GM12865 (cell line): ENCODE measurements at regions not wholly inside any gene's neighbourhood (a gene's known extent, or its start where the extent isn't known, plus 50 kb on each side); places are given as distances from the start of the nearest gene placed in this dataset.

Source experiments
- DNase-seq: peaks from one replicate; pipeline ENCODE4 v3.0.0; 2010; ENCODE audit warnings: low read depth
- H3K4me3 ChIP-seq: 2 replicates; pipeline ENCODE4 v1.5.1; 2011; ENCODE audit warnings: mild to moderate bottlenecking, low read depth, low read length, control low read depth
- TF ChIP-seq, protein P1 (sequence below): IDR thresholded peaks from 2 replicates; pipeline ENCODE4 v1.5.1; 2011; ENCODE audit warnings: low read length, control low read depth, low read depth, inconsistent platforms; ENCODE audit not compliant: insufficient read depth; ENCODE audit errors: missing control alignments

DNA sequence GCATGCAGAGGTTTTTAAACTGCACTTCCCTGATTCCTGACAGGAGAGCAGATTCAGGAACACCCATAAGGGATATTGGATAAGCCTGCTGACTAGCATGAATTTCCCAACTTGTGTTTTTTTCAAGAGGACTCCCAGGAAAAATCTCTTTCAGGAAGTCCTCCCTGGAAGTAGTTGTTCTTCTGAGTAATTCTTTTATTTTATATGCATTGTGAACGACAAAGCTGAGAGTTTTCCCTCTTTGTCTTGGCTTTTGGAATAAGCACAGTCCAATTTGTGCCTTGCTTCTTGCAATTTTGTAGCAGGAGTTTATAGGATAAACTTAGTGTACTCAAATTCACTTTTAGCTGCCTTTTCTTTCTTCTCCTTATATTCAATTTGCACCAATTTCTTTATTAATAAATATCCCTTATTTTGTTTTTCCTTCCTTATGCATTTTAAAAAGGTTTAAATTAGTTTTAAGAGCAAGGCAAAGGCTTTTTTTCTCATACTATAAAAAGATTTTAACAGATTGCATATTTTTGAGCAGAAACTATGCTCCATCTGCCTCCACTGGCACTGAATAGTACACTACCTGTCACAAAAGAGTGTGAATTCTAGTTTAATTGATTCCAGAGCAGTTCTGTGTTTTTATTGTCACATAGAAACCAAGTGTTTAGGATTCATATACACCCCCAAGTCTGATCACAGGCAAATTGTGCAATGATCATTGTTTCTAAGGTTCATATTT, 543.3 kb upstream of the SPRY2 start:
- TF ChIP-seq, protein P1, sequence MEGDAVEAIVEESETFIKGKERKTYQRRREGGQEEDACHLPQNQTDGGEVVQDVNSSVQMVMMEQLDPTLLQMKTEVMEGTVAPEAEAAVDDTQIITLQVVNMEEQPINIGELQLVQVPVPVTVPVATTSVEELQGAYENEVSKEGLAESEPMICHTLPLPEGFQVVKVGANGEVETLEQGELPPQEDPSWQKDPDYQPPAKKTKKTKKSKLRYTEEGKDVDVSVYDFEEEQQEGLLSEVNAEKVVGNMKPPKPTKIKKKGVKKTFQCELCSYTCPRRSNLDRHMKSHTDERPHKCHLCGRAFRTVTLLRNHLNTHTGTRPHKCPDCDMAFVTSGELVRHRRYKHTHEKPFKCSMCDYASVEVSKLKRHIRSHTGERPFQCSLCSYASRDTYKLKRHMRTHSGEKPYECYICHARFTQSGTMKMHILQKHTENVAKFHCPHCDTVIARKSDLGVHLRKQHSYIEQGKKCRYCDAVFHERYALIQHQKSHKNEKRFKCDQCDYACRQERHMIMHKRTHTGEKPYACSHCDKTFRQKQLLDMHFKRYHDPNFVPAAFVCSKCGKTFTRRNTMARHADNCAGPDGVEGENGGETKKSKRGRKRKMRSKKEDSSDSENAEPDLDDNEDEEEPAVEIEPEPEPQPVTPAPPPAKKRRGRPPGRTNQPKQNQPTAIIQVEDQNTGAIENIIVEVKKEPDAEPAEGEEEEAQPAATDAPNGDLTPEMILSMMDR: no peak
- no peak for DNase-seq
- H3K4me3 ChIP-seq: no peak overlapping the region

DNA sequence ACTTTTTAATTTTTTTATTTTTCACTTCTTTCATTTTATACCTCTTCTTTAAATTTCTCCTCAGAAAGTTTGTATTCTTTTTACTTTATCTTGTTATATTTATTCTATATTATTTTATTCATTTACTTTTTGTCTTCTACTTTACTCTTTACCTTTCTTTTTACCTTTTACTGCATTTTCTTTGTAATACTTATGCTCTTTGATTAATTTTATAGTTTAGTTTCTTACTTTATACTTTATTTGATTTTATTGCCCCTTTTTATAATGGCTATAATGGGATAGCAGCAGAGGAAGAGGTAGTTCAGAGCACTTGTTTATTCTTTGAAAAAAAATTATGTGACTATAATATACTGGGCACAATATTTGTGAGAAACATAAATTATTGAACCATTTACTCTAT, 542.6 kb upstream of the SPRY2 start:
- H3K4me3 ChIP-seq: no peak overlapping the region
- DNase-seq: no peak
- TF ChIP-seq, protein P1: no peak

DNA sequence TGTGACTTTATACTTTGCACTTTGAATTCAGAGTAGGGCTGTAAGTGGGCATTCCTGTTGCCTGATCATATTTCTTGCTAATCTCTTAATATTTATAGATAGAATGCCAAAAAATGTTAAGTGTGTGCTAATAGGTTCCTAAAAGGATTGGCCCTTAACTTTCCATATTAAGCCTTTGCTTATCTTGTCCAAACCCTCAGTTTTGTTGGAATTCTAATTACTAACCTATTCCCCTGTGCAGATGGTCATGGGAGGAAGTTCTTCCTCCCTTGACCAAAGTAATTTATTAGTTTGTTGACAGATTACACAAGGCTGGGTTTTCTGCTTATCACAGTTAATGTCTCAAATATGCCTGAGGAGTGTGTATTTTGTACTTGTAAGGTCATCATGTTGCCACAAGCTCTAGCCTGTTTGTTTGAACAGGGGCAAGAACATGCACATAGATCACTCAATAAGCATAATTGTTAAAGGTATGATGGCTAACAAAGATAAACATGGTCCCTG, 541.1 kb upstream of the SPRY2 start:
- H3K4me3 ChIP-seq: no peak overlapping the region
- TF ChIP-seq, protein P1: no peak
- DNase-seq: no peak

DNA sequence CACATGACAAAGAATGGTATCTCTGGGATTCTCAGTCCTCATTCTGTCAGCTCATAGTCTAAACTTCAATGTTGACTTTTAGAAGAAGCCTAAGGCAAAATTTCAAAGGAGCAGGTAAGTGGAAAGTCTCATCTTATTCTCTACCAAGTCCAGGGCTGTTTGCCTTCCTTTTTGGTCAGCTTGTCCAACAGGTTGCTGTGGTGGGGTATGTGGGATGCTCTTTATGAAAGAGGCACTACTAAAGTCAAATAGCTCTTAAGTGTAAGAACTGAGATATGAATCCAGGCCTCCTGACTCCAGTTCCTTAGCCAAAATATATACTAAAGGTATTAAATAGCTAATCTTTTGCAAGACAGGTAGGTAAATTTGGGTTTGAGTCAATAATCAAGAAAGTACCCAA, 540.6 kb upstream of the SPRY2 start:
- TF ChIP-seq, protein P1: no peak
- H3K4me3 ChIP-seq: no peak overlapping the region
- DNase-seq: no peak

DNA sequence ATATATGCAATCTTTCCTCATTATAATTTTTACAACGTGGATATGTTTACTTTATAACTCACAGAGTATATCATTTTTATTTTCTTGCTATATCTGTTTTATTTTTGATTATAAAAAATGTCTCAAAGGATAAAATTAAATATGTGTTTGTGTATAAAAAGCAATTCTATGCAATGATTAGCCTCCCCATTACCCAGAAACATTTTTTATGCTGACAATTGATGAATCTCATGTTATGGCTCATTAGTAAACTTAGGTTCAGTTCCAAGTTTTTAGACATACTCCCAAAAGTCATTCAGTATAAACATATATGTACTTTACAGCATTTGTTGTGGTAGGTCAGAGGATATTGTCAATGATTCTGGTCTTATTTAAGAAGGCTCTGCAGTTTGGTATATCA, 540.1 kb upstream of the SPRY2 start:
- H3K4me3 ChIP-seq: no peak overlapping the region
- TF ChIP-seq, protein P1: no peak

DNA sequence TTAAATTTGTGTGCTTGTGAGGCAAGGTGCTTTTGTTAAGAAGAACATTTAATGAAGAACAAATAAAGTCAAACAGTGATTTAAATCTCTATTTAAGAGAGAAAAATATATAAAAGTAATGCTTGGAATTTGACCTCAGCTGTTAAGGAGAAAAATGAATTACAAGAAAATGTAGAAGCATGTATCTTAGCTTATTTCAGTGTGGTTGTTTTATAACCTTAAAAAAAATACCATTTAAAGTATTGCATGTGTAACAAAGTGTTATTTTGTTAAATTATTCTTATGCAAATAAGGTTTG, 537.0 kb upstream of the SPRY2 start:
- TF ChIP-seq, protein P1: no peak
- DNase-seq: no peak
- no peak overlapping the region for H3K4me3 ChIP-seq

More for the DNA sequence above, 540.1 kb upstream of the SPRY2 start:
- no peak for DNase-seq
